COR-L47 (cell line): ENCODE measurements at regions not wholly inside any gene's neighbourhood (a gene's known extent, or its start where the extent isn't known, plus 50 kb on each side); places are given as distances from the start of the nearest gene placed in this dataset.
"Not testable (repeated sequence)": the region's sequence is repeated elsewhere in the genome, so short reads cannot be mapped to it uniquely, and the experiment has no call there.

Experiments used
- DNase-seq: peaks from one replicate; lab custom pipeline; 2025; lab: John Stamatoyannopoulos, UW

GRCh38 chr2:128598260-128598659 is 279.6 kb upstream of the HS6ST1 start:
- DNase-seq: not testable (repeated sequence)

GRCh38 chr2:128598862-128599441 is 280.3 kb upstream of the HS6ST1 start:
- no peak for DNase-seq

DNA sequence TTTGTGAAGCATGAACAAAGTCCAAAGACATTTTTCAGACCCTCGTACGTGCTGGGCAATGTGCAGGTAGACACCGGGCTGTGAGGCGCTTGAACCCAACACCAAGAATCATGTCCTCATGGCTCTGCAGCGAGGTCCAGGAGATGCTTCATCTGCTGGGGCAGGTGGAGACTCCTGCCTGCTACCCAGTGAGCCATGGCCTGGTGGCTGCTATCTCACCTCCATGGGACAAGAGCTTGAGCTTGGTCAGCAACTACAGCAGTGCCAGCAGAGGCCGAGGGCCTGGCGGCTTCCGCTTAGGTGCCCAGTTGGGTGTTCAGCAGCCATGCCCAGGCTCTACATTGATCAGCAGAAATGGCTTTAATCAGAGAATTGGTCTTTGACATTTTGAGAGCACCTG is 281.0 kb upstream of the HS6ST1 start:
- no peak for DNase-seq

- no peak for DNase-seq
These were observed 282.1 kb upstream of the HS6ST1 start for GRCh38 chr2:128600581-128601297.

DNA sequence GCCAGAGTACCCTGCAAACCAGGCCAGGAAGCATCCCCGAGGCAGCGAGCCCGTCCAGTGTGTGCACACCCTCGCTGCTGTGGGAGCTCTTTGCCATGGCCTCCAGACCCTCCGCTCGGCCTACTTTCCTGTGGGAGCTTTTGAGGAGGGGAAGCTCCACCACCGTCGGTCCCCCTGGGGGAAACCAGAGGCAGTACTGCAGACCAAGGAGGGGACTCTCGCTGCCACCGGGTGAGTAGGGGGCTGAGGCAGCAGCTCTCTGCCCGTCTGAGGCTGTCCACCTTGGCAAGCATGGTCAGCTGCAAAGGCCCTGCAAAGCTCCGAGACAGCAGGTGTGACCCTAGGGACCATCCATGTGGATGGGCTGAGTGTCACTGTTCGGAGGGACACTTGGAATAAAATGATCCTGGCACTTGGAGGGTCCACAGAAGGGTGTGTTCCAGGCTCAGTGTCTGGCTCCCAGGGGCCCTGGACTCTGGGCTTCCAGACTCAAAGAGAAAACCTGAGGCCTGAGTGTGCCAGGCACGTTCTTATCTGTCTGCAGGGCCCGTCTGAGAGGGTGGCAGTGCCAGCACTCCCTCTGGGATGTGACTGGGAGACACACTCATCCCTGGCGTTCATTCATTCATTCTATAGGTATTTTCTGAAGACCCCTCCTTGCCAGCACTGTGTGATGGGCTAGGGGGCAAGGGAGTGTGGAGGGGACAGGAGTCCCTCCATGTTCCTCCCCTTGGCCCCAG is 282.8 kb upstream of the HS6ST1 start:
- DNase-seq: no peak

- DNase-seq: no peak
These were observed 283.5 kb upstream of the HS6ST1 start for GRCh38 chr2:128602038-128602698.

DNA sequence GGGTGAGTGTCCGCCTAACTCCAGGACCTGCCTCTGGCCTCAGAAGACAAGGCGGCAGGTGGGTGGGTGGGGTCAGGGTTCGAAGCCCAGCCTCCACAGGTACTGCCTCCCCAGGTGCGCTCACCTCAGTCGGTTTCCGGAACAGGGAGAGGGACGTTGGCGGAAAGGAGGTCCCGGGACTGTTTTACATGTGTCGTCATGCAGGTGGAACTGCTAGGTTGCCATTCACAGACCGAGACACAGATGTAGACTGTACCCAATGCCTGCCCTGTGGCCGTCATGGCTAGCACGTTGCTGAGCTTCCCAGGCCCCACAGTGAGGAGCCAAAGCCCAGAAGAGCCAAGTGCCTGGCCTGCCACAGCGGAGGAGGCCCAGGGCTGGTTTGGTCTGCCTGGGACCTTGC is 284.0 kb upstream of the HS6ST1 start:
- no peak for DNase-seq

GRCh38 chr2:128603411-128603924 is 284.8 kb upstream of the HS6ST1 start:
- no peak for DNase-seq

- DNase-seq: no peak
These were observed 285.4 kb upstream of the HS6ST1 start for GRCh38 chr2:128604045-128604444.

DNA sequence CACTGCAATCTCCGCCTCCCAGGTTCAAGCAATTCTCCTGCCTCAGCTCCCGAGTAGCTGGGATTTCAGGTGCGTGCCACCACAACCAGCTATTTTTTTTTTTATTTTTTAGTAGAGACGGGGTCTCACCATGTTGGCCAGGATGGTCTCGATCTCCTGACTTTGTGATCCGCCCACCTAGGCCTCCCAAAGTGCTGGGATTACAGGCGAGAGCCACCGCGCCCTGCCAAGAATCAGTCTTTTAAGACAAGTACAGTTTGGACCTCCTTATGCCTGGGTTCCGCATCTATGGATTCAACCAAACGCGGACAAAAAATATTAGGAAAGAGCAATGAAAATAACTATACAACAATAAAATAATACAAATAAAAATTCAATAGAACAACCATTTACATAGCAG is 285.9 kb upstream of the HS6ST1 start:
- not testable (repeated sequence) for DNase-seq

DNA sequence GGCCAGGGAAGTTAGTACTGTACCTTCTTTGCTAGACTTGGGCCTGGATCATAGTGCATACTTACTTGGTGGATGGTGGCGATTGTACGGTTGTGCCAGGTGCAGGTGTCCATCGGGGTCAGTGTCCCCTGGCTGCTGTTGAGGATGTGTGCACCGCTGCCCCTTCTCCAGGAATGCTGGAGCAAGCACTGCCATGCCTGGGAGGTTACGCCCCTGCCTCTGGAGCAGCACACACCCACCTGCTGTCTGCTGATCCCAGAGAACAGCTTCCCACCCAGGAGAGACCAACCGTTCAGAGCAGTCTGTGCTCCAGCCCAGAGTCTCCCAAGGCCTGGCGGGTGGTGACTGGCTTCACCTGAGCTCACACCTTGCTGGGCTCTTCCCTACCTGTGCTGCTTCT is 286.8 kb upstream of the HS6ST1 start:
- DNase-seq: no peak

DNA sequence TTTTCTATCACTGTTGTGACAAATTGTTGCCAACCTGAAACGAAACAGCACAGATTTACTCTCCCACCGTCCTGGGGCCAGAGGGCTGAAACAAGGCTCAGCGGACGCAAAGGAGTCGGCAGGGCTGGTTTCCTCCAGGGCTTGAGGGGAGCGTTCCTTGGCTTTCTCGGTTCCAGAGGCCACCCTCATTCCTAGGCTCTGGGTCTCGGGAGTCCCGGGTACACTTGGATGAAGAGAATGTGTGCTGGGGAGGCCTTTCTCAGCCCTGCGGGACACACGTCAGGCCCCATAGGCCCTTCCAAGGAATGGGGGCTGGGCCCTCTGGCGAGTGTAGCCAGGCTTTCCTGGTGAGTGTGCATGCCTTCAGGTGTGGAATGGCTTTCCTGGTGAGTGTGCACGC is 287.3 kb upstream of the HS6ST1 start:
- no peak for DNase-seq

- DNase-seq: no peak
These were observed 288.2 kb upstream of the HS6ST1 start for GRCh38 chr2:128606837-128607236.

DNA sequence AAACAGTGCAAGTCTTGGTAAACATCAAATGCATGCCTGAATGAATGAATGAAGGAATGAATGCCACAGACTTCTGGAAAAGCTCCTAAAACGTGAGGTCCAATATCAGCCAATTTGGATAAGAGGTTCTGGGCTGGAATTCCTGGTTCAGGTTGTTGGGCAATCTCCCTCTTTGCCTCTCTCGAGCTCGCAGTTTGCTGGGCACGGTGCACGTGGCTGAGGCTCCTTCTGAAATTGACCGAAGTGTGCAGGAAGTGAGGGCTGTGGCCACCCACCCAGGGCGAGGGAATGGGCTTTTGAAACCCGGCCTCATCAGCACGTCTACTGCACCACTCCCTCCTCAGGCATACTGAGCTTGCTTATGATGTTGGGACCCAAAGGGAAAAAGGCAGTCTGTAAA is 288.8 kb upstream of the HS6ST1 start:
- no peak for DNase-seq

- no peak for DNase-seq
These were observed 289.3 kb upstream of the HS6ST1 start for GRCh38 chr2:128607911-128608506.

- no peak for DNase-seq
These were observed 290.5 kb upstream of the HS6ST1 start for GRCh38 chr2:128608921-128609880.

GRCh38 chr2:128610496-128610895 is 291.8 kb upstream of the HS6ST1 start:
- DNase-seq: no peak

DNA sequence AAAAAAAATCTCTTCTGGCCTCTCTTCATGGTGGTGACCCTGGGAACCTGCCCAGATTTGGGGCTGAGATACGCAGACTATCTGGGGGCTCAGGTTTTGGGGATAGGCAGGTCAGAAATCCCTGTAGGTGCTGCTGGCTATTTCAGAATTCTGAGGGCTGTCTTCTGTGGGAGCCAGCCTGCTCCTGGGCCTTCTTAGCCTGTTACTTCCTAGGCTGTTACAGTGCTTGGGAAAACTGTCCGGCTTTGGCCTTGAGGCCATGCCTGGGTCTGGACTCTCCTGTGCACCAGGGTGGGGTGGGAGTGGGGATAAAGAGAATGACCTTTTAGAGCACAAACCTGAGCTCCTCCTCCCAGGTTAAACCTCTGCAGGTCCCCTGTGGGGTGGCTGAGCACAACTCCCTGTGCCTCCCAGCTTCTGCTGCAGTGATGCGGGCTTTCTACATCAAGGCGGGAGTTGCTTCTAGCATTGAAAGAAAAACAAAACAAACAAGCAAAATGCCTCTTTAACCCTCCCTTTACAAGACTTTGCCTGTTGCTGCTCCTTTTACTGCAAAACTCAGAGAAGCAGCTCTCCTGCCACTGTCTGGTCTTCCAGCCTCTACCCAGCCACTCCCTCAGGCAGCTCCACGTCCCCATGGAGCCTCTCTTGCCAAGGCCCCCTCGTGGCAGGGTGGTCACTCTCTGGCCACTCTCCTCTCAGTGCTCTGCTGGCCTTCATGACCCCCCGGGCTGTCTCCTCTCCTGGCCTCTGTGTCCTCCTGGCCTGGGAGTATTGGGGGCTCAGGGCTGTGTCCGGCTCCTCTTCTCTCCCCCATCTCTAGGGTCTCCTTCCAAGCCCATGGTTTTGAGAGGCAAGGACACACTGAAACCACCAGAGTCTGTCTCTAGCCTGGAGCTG is 293.0 kb upstream of the HS6ST1 start:
- no peak for DNase-seq

- DNase-seq: no peak
These were observed 294.0 kb upstream of the HS6ST1 start for GRCh38 chr2:128612628-128613027.

DNA sequence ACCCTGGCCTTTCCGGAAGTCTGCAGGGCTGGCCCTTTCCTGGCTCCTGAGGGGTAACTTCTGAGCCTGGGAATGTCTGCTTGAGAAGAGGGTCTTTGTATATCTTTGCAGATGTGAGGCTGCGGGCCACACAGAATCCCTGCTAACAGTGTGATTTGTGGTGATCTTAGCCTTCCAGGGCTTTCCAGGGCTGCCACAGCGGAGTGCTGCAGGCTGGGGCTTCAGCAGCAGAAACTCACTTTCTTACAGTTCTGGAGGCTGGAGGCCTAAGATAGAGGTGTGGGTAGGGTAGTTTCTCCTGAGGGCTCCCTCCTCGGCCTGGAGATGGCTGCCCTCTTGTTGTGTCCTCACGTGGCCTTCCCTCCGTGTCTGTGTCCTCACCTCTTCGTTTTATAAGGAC is 294.7 kb upstream of the HS6ST1 start:
- DNase-seq: no peak
